DMS53 treated with DMSO at 0.1 percent for 48 hours (cell line): ENCODE measurements at regions not wholly inside any gene's neighbourhood (a gene's known extent, or its start where the extent isn't known, plus 50 kb on each side); places are given as distances from the start of the nearest gene placed in this dataset.
"Not testable (repeated sequence)": the region's sequence is repeated elsewhere in the genome, so short reads cannot be mapped to it uniquely, and the experiment has no call there.

ENCODE experiments used
- DNase-seq: peaks from one replicate; lab custom pipeline; 2025; ENCODE audit not compliant: unreplicated experiment; lab: John Stamatoyannopoulos, UW

DNA sequence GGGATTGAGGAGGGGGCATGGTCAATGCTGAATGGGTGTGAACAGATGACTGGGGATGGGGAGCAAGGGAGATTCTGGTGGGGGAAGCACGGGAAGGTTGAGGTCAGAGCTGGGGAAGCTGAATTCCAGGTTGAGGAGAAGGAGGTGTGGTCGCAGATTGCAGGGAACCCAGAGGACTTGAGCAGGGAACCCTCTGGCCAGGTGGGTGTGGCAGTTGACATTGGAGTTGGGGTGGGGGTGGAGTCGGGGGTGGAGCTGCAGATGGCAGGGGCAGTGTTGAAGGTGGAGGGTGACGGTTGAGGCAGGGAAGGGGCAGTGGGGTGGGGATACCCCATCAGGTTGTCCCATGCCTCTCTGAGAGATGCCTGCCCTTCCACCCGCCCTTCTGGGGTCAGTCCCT is 94.7 kb downstream of the WTIP start:
- no peak for DNase-seq

DNA sequence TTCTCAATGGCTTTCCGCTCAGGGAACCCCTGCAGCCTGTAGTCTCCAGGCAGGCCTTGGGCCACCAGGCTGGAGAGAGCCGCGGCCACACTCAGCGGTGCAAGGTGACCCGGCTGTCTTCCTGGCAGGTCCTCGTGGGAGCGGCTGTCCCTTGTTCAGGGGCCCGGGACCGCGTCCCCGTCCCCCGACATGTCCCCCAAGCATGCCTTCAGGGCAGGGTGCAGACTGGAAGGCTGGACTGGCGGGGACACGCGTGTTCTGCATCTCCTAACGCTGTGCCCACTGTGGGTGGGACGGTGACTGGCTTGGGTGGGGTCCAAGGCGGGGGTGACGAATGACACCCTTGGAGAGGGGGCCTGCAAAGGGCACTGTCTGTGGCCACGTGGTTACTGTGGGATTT is 93.6 kb downstream of the WTIP start:
- DNase-seq: no peak

- no peak for DNase-seq
Measured at GRCh38 chr19:34574704-34575103, 93.1 kb downstream of the WTIP start.

DNA sequence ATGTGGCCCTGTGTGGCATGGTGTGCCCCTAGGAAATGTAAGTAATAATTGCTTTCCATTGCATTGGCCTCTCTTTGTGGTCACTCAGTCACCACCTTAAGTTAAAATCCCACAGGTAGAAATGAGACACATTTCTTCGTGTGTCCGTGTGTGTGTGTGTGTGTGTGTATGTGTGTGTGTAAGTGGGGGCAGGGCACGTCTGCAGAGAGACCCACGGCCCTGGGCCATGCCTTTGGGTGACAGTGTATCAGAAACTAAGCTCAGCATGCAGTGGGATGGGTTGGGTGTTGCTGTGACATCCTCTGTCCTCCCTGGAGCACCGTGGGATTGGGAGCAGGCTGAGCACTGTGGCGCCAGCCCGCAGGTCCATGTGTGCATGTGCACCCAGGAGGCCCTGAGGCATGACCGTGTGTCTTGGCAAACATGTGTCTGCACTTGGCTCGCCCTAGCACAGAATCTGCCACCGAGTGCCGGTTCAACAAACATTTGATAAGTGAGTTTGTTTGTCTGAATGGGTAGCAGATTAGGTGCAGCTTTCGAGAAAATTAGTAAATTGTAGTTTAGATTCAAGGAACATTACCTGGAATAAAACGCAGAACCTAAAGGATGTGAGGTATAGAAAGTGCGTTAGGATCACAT is 91.8 kb downstream of the WTIP start:
- no peak for DNase-seq

DNA sequence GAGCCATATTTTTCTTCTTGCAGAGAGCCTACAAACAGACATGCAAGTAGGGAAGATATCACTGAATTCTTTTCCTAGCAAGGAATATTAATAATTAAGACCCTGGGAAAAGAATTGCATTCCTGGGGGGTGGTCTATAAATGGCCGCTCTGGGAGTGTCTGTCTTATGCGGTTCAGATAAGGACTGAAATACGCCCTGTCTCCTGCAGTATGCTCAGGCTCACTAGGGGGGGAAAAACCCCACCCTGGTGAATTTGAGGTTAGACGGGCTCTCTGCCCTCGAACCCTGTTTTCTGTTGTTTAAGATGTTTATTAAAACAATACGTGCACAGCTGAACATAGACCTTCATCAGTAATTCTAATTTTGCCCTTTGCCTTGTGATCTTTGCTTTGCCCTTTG is 88.6 kb downstream of the WTIP start:
- DNase-seq: not testable (repeated sequence)

DNA sequence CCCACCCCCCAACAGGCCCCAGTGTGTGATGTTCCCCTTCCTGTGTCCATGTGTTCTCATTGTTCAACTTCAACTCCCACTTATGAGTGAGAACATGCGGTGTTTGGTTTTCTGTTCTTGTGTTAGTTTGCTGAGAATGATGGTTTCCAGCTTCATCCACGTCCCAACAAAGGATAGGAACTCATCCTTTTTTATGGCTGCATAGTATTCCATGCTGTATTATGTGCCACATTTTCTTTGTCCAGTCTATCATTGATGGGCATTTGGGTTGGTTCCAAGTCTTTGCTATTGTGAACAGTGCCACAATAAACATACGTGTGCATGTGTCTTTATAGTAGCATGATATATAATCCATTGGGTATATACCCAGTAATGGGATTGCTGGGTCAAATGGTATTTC is 80.8 kb downstream of the WTIP start:
- not testable (repeated sequence) for DNase-seq
